Testis (tissue), 2 donors: ENCODE measurements at regions not wholly inside any gene's neighbourhood (a gene's known extent, or its start where the extent isn't known, plus 50 kb on each side); places are given as distances from the start of the nearest gene placed in this dataset.

Experiments used
- CTCF ChIP-seq, 3 experiments: fragments of 450-650 bp in 2 of 3; fragments of 200-600 bp in 1 of 3; sonication (generic) in 1 of 3; IDR thresholded peaks; one replicate each; pipeline ENCODE4 v1.5.1; 2016 to 2019; ENCODE audit warnings: antibody characterized with exemption in 3 of 3, mild to moderate bottlenecking in 2 of 3, moderate library complexity in 1 of 3
- POLR2A ChIP-seq: fragments of 450-650 bp; IDR thresholded peaks from one replicate; pipeline ENCODE4 v1.6.1; 2017; ENCODE audit warnings: antibody characterized with exemption, mild to moderate bottlenecking, moderate library complexity

DNA sequence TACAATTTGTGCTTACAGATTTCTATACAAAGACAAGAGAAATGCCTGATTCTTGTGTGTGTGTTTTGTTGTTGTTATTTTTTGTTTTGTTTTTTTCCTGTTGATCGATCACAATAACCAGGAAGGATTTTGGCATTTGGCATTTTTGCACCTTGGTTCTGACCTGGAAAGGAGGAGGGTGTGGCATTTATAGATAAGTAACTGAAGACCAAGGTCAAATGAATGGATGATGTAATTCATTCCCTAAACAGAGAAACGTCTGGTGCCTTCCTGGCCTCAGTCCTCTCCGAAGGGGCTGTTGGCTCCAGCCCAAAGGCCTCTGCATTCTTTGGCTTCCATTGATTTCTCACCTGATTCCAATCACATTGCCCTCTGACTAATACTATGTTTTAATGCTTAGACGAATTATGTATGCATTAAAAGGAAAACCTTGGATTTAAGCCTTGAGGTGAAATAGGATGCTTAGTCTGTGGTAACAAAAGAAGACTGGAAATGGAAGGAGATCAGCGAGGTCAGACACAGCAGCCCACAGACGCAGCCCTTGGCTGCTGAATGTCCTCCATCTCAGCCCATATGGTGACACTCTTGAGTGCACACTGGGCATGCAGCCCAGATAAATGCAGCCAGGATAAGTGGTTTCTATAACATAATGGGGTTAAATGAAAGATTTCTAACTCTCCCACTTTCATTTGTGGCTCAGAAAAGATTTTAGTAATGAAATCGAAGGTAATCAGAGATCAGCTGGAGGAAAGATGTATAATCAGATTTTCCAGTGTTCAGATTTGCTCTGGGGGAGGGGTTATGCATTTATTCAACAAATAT is 60.5 kb upstream of the TRIM2 start:
- TF ChIP-seq CTCF (IDR thresholded peaks at IDR 0.05), result no peak
- no peak for TF ChIP-seq POLR2A
